ENCODE measurements at regions not wholly inside any gene's neighbourhood (a gene's known extent, or its start where the extent isn't known, plus 50 kb on each side); places are given as distances from the start of the nearest gene placed in this dataset.

GRCh38 chr5:27437594-27438200 lies 399.3 kb upstream of the CDH9 start:
- TF ChIP-seq REST (IDR thresholded peaks at IDR 0.05; ENCODE audit: low read depth) (no peak), YY1 (IDR thresholded peaks at IDR 0.05; ENCODE audit: low read depth) (no peak), CEBPB (IDR thresholded peaks at IDR 0.05) (no peak), NFIC (IDR thresholded peaks at IDR 0.05) (peak; percentile 20; the same call in 1 of the 2 replicates)

Data from Ishikawa (cell line).